IMR-90 (cell line): ENCODE measurements at regions not wholly inside any gene's neighbourhood (a gene's known extent, or its start where the extent isn't known, plus 50 kb on each side); places are given as distances from the start of the nearest gene placed in this dataset.

Source experiments
- ATAC-seq: fragments of 200-7000 bp; cut with Tn5 transposase; 2 replicates; pipeline ENCODE4 v1.9.1; 2020; ENCODE audit warnings: low read depth, mild to moderate bottlenecking, moderate library complexity
- BruUV-seq: library from RNA; stranded (reverse); fragments of 400-500 nt; replicated peaks from 2 replicates; lab custom pipeline; 2021; lab: Mats Ljungman, UMichigan
- CTCF ChIA-PET: fragments of 300-600 bp; formaldehyde crosslinking; extraction: SDS; loops from one replicate; lab custom pipeline; 2021; ENCODE audit warnings: antibody characterized with exemption; lab: Yijun Ruan, JAX
- POLR2A ChIA-PET: fragments of 300-600 bp; sonication (Branson Sonifier 250); formaldehyde crosslinking; loops from one replicate; lab custom pipeline; 2022; ENCODE audit warnings: antibody characterized with exemption; ENCODE audit not compliant: unreplicated experiment; lab: Charles Lee
- DNase-seq: peaks from one replicate; pipeline ENCODE4 v3.0.0; 2013
- H2AFZ ChIP-seq: replicated peaks from 2 replicates; pipeline ENCODE3; 2013; ENCODE audit warnings: low read length, mild to moderate bottlenecking; ENCODE audit not compliant: poor library complexity
- H2AK5ac ChIP-seq: 2 replicates; pipeline ENCODE4 v1.6.1; 2013; ENCODE audit warnings: low read depth, low read length, inconsistent platforms
- H2AK9ac ChIP-seq: replicated peaks from 2 replicates; pipeline ENCODE3; 2013; ENCODE audit warnings: mild to moderate bottlenecking, low read depth, low read length, moderate library complexity; ENCODE audit not compliant: poor library complexity
- H2BK120ac ChIP-seq: 2 replicates; pipeline ENCODE4 v1.6.1; 2013; ENCODE audit warnings: low read depth, low read length, inconsistent platforms
- H2BK15ac ChIP-seq: 3 replicates; pipeline ENCODE4 v1.6.1; 2013; ENCODE audit warnings: low read depth, low read length, inconsistent platforms
- H2BK20ac ChIP-seq: 2 replicates; pipeline ENCODE4 v1.6.1; 2013; ENCODE audit warnings: low read depth, mild to moderate bottlenecking, inconsistent platforms, low read length, moderate library complexity
- H2BK5ac ChIP-seq: 2 replicates; pipeline ENCODE4 v1.6.1; 2013; ENCODE audit warnings: mild to moderate bottlenecking, low read depth, low read length, inconsistent platforms; ENCODE audit not compliant: poor library complexity, severe bottlenecking
- H3K14ac ChIP-seq: replicated peaks from 2 replicates; pipeline ENCODE4 v1.6.1; 2013; ENCODE audit warnings: low read depth, low read length, inconsistent platforms
- H3K18ac ChIP-seq: 2 replicates; pipeline ENCODE4 v1.6.1; 2013; ENCODE audit warnings: low read depth, low read length, control low read depth
- H3K23ac ChIP-seq: 2 replicates; pipeline ENCODE4 v1.6.1; 2013; ENCODE audit warnings: low read depth, low read length, inconsistent platforms
- H3K27ac ChIP-seq: 2 replicates; pipeline ENCODE4 v1.5.1; 2013; ENCODE audit warnings: mild to moderate bottlenecking, control low read depth, low read length; ENCODE audit not compliant: insufficient read depth
- H3K27me3 ChIP-seq: 2 replicates; pipeline ENCODE4 v1.6.1; 2013; ENCODE audit warnings: low read length; ENCODE audit not compliant: control insufficient read depth, insufficient read depth
- H3K36me3 ChIP-seq: 2 replicates; pipeline ENCODE4 v1.6.1; 2013; ENCODE audit warnings: low read length, mixed read lengths; ENCODE audit not compliant: control insufficient read depth, insufficient read depth
- H3K4ac ChIP-seq: 2 replicates; pipeline ENCODE4 v1.6.1; 2013; ENCODE audit warnings: low read depth, low read length, inconsistent platforms
- H3K4me1 ChIP-seq: 2 replicates; pipeline ENCODE4 v1.6.1; 2013; ENCODE audit warnings: low read length, mixed read lengths; ENCODE audit not compliant: control insufficient read depth, insufficient read depth
- H3K4me2 ChIP-seq: 2 replicates; pipeline ENCODE4 v1.6.1; 2013; ENCODE audit warnings: low read depth, mild to moderate bottlenecking, control low read depth, low read length, moderate library complexity
- H3K4me3 ChIP-seq: 2 replicates; pipeline ENCODE4 v1.5.1; 2013; ENCODE audit warnings: low read depth, mild to moderate bottlenecking, control low read depth, low read length, moderate library complexity; ENCODE audit not compliant: insufficient read depth
- H3K56ac ChIP-seq: 2 replicates; pipeline ENCODE4 v1.6.1; 2013; ENCODE audit warnings: low read length, inconsistent platforms; ENCODE audit not compliant: insufficient read depth; ENCODE audit errors: extremely low read depth
- H3K79me1 ChIP-seq, 2 experiments: 2 replicates each; pipeline ENCODE4 v1.6.1; 2013; ENCODE audit warnings: low read length in 2 of 2, inconsistent platforms in 1 of 2, low read depth in 1 of 2
- H3K9ac ChIP-seq: 2 replicates; pipeline ENCODE4 v1.6.1; 2013; ENCODE audit warnings: low read depth, low read length, control low read depth
- H3K9me1 ChIP-seq: 2 replicates; pipeline ENCODE4 v1.6.1; 2013; ENCODE audit warnings: low read length, inconsistent platforms; ENCODE audit not compliant: insufficient read depth
- H3K9me3 ChIP-seq: 2 replicates; pipeline ENCODE4 v1.6.1; 2013; ENCODE audit warnings: low read length; ENCODE audit not compliant: control insufficient read depth, insufficient read depth
- H4K20me1 ChIP-seq: 2 replicates; pipeline ENCODE4 v1.6.1; 2013; ENCODE audit warnings: low read length, inconsistent platforms; ENCODE audit not compliant: insufficient read depth
- H4K5ac ChIP-seq: 2 replicates; pipeline ENCODE4 v1.6.1; 2013; ENCODE audit warnings: mild to moderate bottlenecking, low read depth, low read length, control low read depth
- H4K8ac ChIP-seq, 2 experiments: 2 replicates each; pipeline ENCODE4 v1.6.1; 2013; ENCODE audit warnings: low read depth in 2 of 2, low read length in 2 of 2, control low read depth in 1 of 2, inconsistent platforms in 1 of 2
- H4K91ac ChIP-seq: 2 replicates; pipeline ENCODE4 v1.6.1; 2013; ENCODE audit warnings: low read depth, low read length, inconsistent platforms; ENCODE audit not compliant: insufficient read depth
- BHLHE40 ChIP-seq: fragments of 150-350 bp; IDR thresholded peaks from 2 replicates; pipeline ENCODE4 v1.6.1; 2016; ENCODE audit warnings: mild to moderate bottlenecking, low read depth, low read length
- CHD1 ChIP-seq: IDR thresholded peaks from 2 replicates; pipeline ENCODE4 v1.6.1; 2012; ENCODE audit warnings: low read depth, low read length, improper control_type of control experiment
- MAFK ChIP-seq: IDR thresholded peaks from 2 replicates; pipeline ENCODE4 v1.6.1; 2012; ENCODE audit warnings: low read depth, low read length, improper control_type of control experiment
- MXI1 ChIP-seq: IDR thresholded peaks from 2 replicates; pipeline ENCODE4 v1.6.1; 2012; ENCODE audit warnings: low read depth, mild to moderate bottlenecking, low read length, moderate library complexity, borderline replicate concordance
- NFE2L2 ChIP-seq: fragments of 150-350 bp; IDR thresholded peaks from 2 replicates; pipeline ENCODE4 v1.6.1; 2016; ENCODE audit warnings: low read depth, mild to moderate bottlenecking, low read length
- POLR2A ChIP-seq: IDR thresholded peaks from 2 replicates; pipeline ENCODE4 v1.6.1; 2012; ENCODE audit warnings: mild to moderate bottlenecking, low read depth, low read length
- RAD21 ChIP-seq: IDR thresholded peaks from 2 replicates; pipeline ENCODE4 v1.6.1; 2012; ENCODE audit warnings: low read length, improper control_type of control experiment
- RCOR1 ChIP-seq: IDR thresholded peaks from 2 replicates; pipeline ENCODE4 v1.6.1; 2012; ENCODE audit warnings: mild to moderate bottlenecking, low read length, improper control_type of control experiment; ENCODE audit not compliant: insufficient replicate concordance
- RFX5 ChIP-seq: IDR thresholded peaks from 2 replicates; pipeline ENCODE4 v1.8.0; 2012; ENCODE audit warnings: low read depth, mild to moderate bottlenecking, low read length, moderate library complexity
- WGBS, 2 experiments: methylation state at CpG; one replicate each; pipeline versions ENCODE4 v1.1.5 to v1.1.7; 2013; ENCODE audit warnings: missing lambda C conversion rate in 2 of 2; ENCODE audit not compliant: insufficient read length in 1 of 2; ENCODE audit errors: extremely low coverage in 2 of 2; 5-methylcytosine and 5-hydroxymethylcytosine counted together
- dilution Hi-C: fragments of 300-500 bp; cut with HindIII; formaldehyde crosslinking; loops from one replicate; pipeline ENCODE4 v1.14.3; 2018; ENCODE audit warnings: low sequenced_read_pairs; ENCODE audit not compliant: unreplicated experiment
- in situ Hi-C: fragments of 300-500 bp; cut with MboI; formaldehyde crosslinking; loops from 3 replicates; pipeline ENCODE4 v1.14.3; 2019; ENCODE audit warnings: low sequenced_read_pairs, inconsistent platforms, mixed read lengths
- intact Hi-C: fragments of 100-400 bp; cut with micrococcal nuclease; formaldehyde crosslinking; loops from 2 replicates; pipeline ENCODE4 v1.10.0; 2022
- TF ChIP-seq, protein P1 (sequence below): fragments of 150-350 bp; IDR thresholded peaks from 2 replicates; pipeline ENCODE4 v1.6.1; 2016; ENCODE audit warnings: low read depth, mild to moderate bottlenecking, low read length, moderate library complexity, borderline replicate concordance

DNA sequence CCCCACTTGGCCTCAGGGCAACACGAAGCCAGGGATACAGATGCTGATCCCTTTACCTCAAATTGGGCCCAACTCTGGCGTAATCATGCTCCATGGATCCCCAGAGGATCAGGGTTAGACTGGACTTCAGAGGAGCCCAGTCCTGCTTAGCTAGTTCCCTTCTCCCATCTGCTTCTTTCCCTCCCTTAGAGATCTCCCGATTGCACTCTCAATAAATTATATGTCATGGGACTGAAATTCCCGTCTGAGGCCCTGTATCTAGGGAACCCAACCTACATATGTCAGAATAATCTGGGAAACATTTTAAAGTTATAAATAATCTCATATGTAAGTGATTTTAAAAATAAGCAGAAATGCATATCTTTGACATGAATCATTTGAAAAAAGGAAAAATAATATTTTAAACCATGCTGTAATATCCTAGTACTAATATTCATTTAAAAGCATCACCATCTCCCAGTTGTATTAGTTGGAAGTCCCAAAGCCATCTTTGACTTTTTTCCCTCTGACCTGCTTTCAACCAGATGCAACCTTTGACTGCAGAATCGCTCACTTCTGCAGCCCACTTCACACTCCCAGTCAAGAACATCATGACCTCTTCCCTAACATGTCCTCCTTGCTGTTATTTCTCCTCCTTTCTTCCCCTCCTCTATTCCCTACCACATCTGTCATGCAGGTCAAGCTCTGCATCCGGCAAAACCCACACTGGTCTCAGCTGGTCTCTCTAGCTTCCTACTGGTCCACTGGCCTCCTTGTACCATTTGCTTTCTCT, 393.6 kb downstream of the BTBD3 start:
- WGBS, 2 experiments = 35% methylated on average over 2 of the region's 6 CpGs; no CpG with 5 or more reads in 1 of the 2 experiments
- H2AK5ac ChIP-seq = no peak overlapping the region
- intact Hi-C loops = no loop called here
- ChIA-PET POLR2A (interaction anchor here (0.6 kb wide), 1 partner anchor 97 kb away, joined by 13 read pairs; no protein-coding TSS in a partner anchor), CTCF (interaction anchor here (0.5 to 0.7 kb wide), 2 partner anchors 179 to 224 kb away, joined by 3 read pairs; no protein-coding TSS in a partner anchor)
- no peaks in the 10 kb centered on the region for H4K20me1 ChIP-seq
- no peak overlapping the region for H3K14ac ChIP-seq
- no peaks in the 10 kb centered on the region for H3K36me3 ChIP-seq
- H3K9ac ChIP-seq = no peak overlapping the region
- H3K9me1 ChIP-seq = no peaks in the 10 kb centered on the region
- no peak overlapping the region for H3K56ac ChIP-seq
- H3K4me1 ChIP-seq = no peaks in the 10 kb centered on the region
- in situ Hi-C loops = no loop called here
- no peaks in the 10 kb centered on the region for H3K79me1 ChIP-seq
- H3K27me3 ChIP-seq = no peaks in the 10 kb centered on the region
- TF ChIP-seq MAFK (no peak), NFE2L2 (no peak), CHD1 (no peak), RAD21 (no peak), RFX5 (no peak), RCOR1 (no peak), BHLHE40 (no peak), MXI1 (no peak), POLR2A (no peak)
- TF ChIP-seq, protein P1, sequence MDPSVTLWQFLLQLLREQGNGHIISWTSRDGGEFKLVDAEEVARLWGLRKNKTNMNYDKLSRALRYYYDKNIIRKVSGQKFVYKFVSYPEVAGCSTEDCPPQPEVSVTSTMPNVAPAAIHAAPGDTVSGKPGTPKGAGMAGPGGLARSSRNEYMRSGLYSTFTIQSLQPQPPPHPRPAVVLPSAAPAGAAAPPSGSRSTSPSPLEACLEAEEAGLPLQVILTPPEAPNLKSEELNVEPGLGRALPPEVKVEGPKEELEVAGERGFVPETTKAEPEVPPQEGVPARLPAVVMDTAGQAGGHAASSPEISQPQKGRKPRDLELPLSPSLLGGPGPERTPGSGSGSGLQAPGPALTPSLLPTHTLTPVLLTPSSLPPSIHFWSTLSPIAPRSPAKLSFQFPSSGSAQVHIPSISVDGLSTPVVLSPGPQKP = no peak
- H4K5ac ChIP-seq = no peak overlapping the region
- no peak overlapping the region for H2AFZ ChIP-seq
- no peak overlapping the region for H3K4me2 ChIP-seq
- DNase-seq (no peak), ATAC-seq (no peak)
- no peak overlapping the region for H3K23ac ChIP-seq
- no peak overlapping the region for H2AK9ac ChIP-seq
- dilution Hi-C loops = no loop called here
- H3K4me3 ChIP-seq = no peak overlapping the region
- no TSS peak for BruUV-seq
- H3K27ac ChIP-seq = no peak overlapping the region
- no peak overlapping the region for H2BK120ac ChIP-seq
- no peak overlapping the region for H3K4ac ChIP-seq
- no peak overlapping the region for H2BK15ac ChIP-seq
- H2BK5ac ChIP-seq = no peak overlapping the region
- H3K9me3 ChIP-seq = peaks cover 11% of the 10 kb centered on the region
- no peak overlapping the region for H4K91ac ChIP-seq
- H2BK20ac ChIP-seq = no peak overlapping the region
- no peak overlapping the region for H3K18ac ChIP-seq
- H4K8ac ChIP-seq = no peak overlapping the region
